RCC 7860 (cell line): ENCODE measurements at regions not wholly inside any gene's neighbourhood (a gene's known extent, or its start where the extent isn't known, plus 50 kb on each side); places are given as distances from the start of the nearest gene placed in this dataset.

Experiments
- DNase-seq: peaks from one replicate; pipeline ENCODE4 v3.0.0-alpha.2; 2015; ENCODE audit warnings: low spot score
- FAIRE-seq: peaks from 2 replicates; lab custom pipeline; 2012; peaks lifted over from hg19 to GRCh38; lab: Jason Lieb, UNC

- DNase-seq (no peak), FAIRE-seq (no peak)
Observed at GRCh38 chr12:83225806-83226205, 539.1 kb downstream of the TMTC2 start.

- FAIRE-seq (no peak), DNase-seq (no peak)
Observed at GRCh38 chr12:83224012-83224411, 537.3 kb downstream of the TMTC2 start.

GRCh38 chr12:83220774-83221173 lies 534.1 kb downstream of the TMTC2 start:
- FAIRE-seq (no peak), DNase-seq (no peak)

GRCh38 chr12:83216230-83216629 lies 529.5 kb downstream of the TMTC2 start:
- FAIRE-seq (no peak), DNase-seq (no peak)

GRCh38 chr12:83214185-83214584 lies 527.5 kb downstream of the TMTC2 start:
- DNase-seq (no peak), FAIRE-seq (no peak)

- DNase-seq (no peak), FAIRE-seq (no peak)
Observed at GRCh38 chr12:83210933-83211332, 524.2 kb downstream of the TMTC2 start.

GRCh38 chr12:83199069-83199468 lies 512.4 kb downstream of the TMTC2 start:
- FAIRE-seq (no peak), DNase-seq (no peak)

- FAIRE-seq (no peak), DNase-seq (no peak)
Observed at GRCh38 chr12:83198291-83199015, 511.7 kb downstream of the TMTC2 start.

GRCh38 chr12:83197483-83197914 lies 510.8 kb downstream of the TMTC2 start:
- FAIRE-seq (no peak), DNase-seq (no peak)

GRCh38 chr12:83196694-83197350 lies 510.1 kb downstream of the TMTC2 start:
- DNase-seq (no peak), FAIRE-seq (no peak)

- FAIRE-seq = no peak
Observed at GRCh38 chr12:83190631-83191390, 504.1 kb downstream of the TMTC2 start.

GRCh38 chr12:83186419-83186818 lies 499.7 kb downstream of the TMTC2 start:
- DNase-seq (no peak), FAIRE-seq (no peak)

More at GRCh38 chr12:83190631-83191390, 504.1 kb downstream of the TMTC2 start:
- DNase-seq = no peak

GRCh38 chr12:83185241-83185640 lies 498.5 kb downstream of the TMTC2 start:
- no peak for DNase-seq
- FAIRE-seq = no peak
